ENCODE measurements at regions not wholly inside any gene's neighbourhood (a gene's known extent, or its start where the extent isn't known, plus 50 kb on each side); places are given as distances from the start of the nearest gene placed in this dataset.

- H3K9me3 ChIP-seq (ENCODE audit: insufficient read depth in 2 of 2, low read depth in 1 of 2, low read length in 1 of 2) = peaks cover 12% of the 10 kb centered on the region in 2 experiments
- no peak overlapping the region for H4K91ac ChIP-seq (replicated peaks; ENCODE audit: insufficient read length, low read length)
- no peak overlapping the region for H2BK5ac ChIP-seq (ENCODE audit: low read depth, low read length)
- H3K4me1 ChIP-seq (replicated peaks in 1 of 4; ENCODE audit: control insufficient read depth in 3 of 4, insufficient read depth in 4 of 4, low read length in 3 of 4) = no peaks in the 10 kb centered on the region
- no peaks in the 10 kb centered on the region for H4K20me1 ChIP-seq (replicated peaks in 1 of 2; ENCODE audit: control insufficient read depth in 1 of 2, insufficient read depth in 2 of 2, low read length in 2 of 2)
- H3K4ac ChIP-seq (replicated peaks; ENCODE audit: insufficient read length, low read depth, low read length) = no peak overlapping the region
- H3K9ac ChIP-seq (replicated peaks in 1 of 4; ENCODE audit: extremely low read depth in 1 of 4, low read depth in 3 of 4, low read length in 3 of 4) = no peak overlapping the region
- no peak overlapping the region for H3K4me2 ChIP-seq (ENCODE audit: insufficient read depth in 1 of 2, low read depth in 2 of 2, low read length in 2 of 2)
- no peaks in the 10 kb centered on the region for H3K27me3 ChIP-seq (replicated peaks in 1 of 4; ENCODE audit: control insufficient read depth in 3 of 4, extremely low read depth in 1 of 4, insufficient read depth in 3 of 4, low read length in 3 of 4)
- FAIRE-seq (no peak), DNase-seq (ENCODE audit: low read depth in 1 of 2, low spot score in 2 of 2) (no peak)
- H2BK20ac ChIP-seq (ENCODE audit: low read length) = no peak overlapping the region
- no peak overlapping the region for H2BK15ac ChIP-seq (ENCODE audit: low read length)
- H2BK120ac ChIP-seq (replicated peaks; ENCODE audit: low read depth, low read length) = no peak overlapping the region
- POLR2A ChIA-PET (ENCODE audit: partially characterized antibody) = no interaction called here
- no peaks in the 10 kb centered on the region for H3K23me2 ChIP-seq (ENCODE audit: low read depth, low read length)
- 91% methylated on average over 3 of the region's 3 CpGs; no CpG with 5 or more reads in 1 of the 2 experiments for WGBS, 2 experiments (ENCODE audit: extremely low coverage in 1 of 2, insufficient coverage in 1 of 2, insufficient read length in 1 of 2, insufficient replicate concordance in 2 of 2, low coverage in 1 of 2, low lambda C conversion rate in 2 of 2, missing lambda C conversion rate in 1 of 2)
- no peak overlapping the region for H3K18ac ChIP-seq (ENCODE audit: extremely low read depth, low read length)
- peaks cover 0 to 2% (median 0%) of the 10 kb centered on the region in 4 experiments; a peak in 2 of 8 replicates for H3K36me3 ChIP-seq (ENCODE audit: control insufficient read depth in 2 of 4, insufficient read depth in 4 of 4, low read length in 3 of 4)
- H3K79me1 ChIP-seq (ENCODE audit: low read depth, low read length) = no peaks in the 10 kb centered on the region
- H3K56ac ChIP-seq (replicated peaks; ENCODE audit: insufficient read length, low read depth, low read length) = no peak overlapping the region
- H3K4me3 ChIP-seq (ENCODE audit: extremely low read depth in 1 of 4, insufficient read depth in 2 of 4, low read depth in 3 of 4, low read length in 4 of 4) = no peak overlapping the region
- no peak overlapping the region for H2AK5ac ChIP-seq (ENCODE audit: low read depth, low read length)
- H2AFZ ChIP-seq (ENCODE audit: low read length) = no peak overlapping the region
- no peak overlapping the region for H4K8ac ChIP-seq (ENCODE audit: extremely low read depth, insufficient read depth, low read length)
- CTCF ChIA-PET (ENCODE audit: partially characterized antibody) = no interaction called here
- H2BK12ac ChIP-seq (ENCODE audit: low read depth, low read length) = no peak overlapping the region
- no peaks in the 10 kb centered on the region for H3K79me2 ChIP-seq (ENCODE audit: control insufficient read depth in 1 of 2, insufficient read depth in 2 of 2, low read length in 2 of 2)
- no peak overlapping the region for H4K5ac ChIP-seq (ENCODE audit: insufficient read length, low read depth, low read length)
- no peak overlapping the region for H3K27ac ChIP-seq (ENCODE audit: low read depth, low read length)
- H3K23ac ChIP-seq (ENCODE audit: insufficient read length) = no peak overlapping the region
- no peak overlapping the region for H3K14ac ChIP-seq (ENCODE audit: insufficient read length)
- TF ChIP-seq BCL11A (IDR thresholded peaks at IDR 0.05; ENCODE audit: low read depth in 2 of 2, low read length in 2 of 2) = no peak
- TF ChIP-seq HDAC2 (IDR thresholded peaks at IDR 0.05; ENCODE audit: borderline replicate concordance in 1 of 2, low read depth in 2 of 2, low read length in 2 of 2) = no peak
- TF ChIP-seq GTF2F1 (IDR thresholded peaks at IDR 0.05; ENCODE audit: borderline replicate concordance, low read depth, low read length) = no peak
- no peak for TF ChIP-seq POLR2AphosphoS5 (IDR thresholded peaks at IDR 0.05; ENCODE audit: low read depth, low read length)
- no peak for TF ChIP-seq CREB1 (IDR thresholded peaks at IDR 0.05)
- TF ChIP-seq RFX5 (IDR thresholded peaks at IDR 0.05; ENCODE audit: borderline replicate concordance, low read depth, low read length) = no peak
- no peak for TF ChIP-seq ATF3 (IDR thresholded peaks at IDR 0.05; ENCODE audit: insufficient read depth, low read depth, low read length)
- no peak for TF ChIP-seq SP2 (IDR thresholded peaks at IDR 0.05; ENCODE audit: low read length)
- TF ChIP-seq CTCF (IDR thresholded peaks at IDR 0.05; ENCODE audit: control extremely low read depth in 1 of 3, insufficient read depth in 1 of 3, low read depth in 1 of 3, low read length in 3 of 3) = no peak
- TF ChIP-seq EP300 (IDR thresholded peaks at IDR 0.05; ENCODE audit: borderline replicate concordance in 1 of 2, low read depth in 2 of 2, low read length in 2 of 2) = no peak
- TF ChIP-seq TAF1 (IDR thresholded peaks at IDR 0.05; ENCODE audit: low read depth, low read length) = no peak
- TF ChIP-seq TEAD4 (IDR thresholded peaks at IDR 0.05; ENCODE audit: low read depth, low read length) = no peak
These were observed 352.8 kb downstream of the DHRSX start for GRCh38 chrX:2147928-2148327.
